Dendritic cell treated with granulocyte-macrophage colony-stimulating factor and Interleukin-4, amounts not matched to agents 40 ng/mL and 50 ng/mL, for 4 days (primary cell): ENCODE measurements at regions not wholly inside any gene's neighbourhood (a gene's known extent, or its start where the extent isn't known, plus 50 kb on each side); places are given as distances from the start of the nearest gene placed in this dataset.
"Not testable (repeated sequence)": the region's sequence is repeated elsewhere in the genome, so short reads cannot be mapped to it uniquely, and the experiment has no call there.

Source experiments
- H3K27ac Mint-ChIP-seq: one replicate; pipeline ENCODE4 v1.8.0; 2022; ENCODE audit warnings: mild to moderate bottlenecking, mixed read lengths
- H3K27me3 Mint-ChIP-seq: one replicate; pipeline ENCODE4 v1.8.0; 2022; ENCODE audit warnings: mild to moderate bottlenecking, mixed read lengths
- H3K36me3 Mint-ChIP-seq: one replicate; pipeline ENCODE4 v1.8.0; 2022; ENCODE audit warnings: low read depth, mixed read lengths
- H3K4me1 Mint-ChIP-seq: one replicate; pipeline ENCODE4 v1.8.0; 2022; ENCODE audit warnings: low read depth, mixed read lengths
- H3K4me3 Mint-ChIP-seq: one replicate; pipeline ENCODE4 v1.8.0; 2022; ENCODE audit warnings: mild to moderate bottlenecking, moderate library complexity, mixed read lengths
- H3K9me3 Mint-ChIP-seq: one replicate; pipeline ENCODE4 v1.8.0; 2022; ENCODE audit warnings: mixed read lengths
- intact Hi-C: fragments of 100-400 bp; cut with micrococcal nuclease; formaldehyde crosslinking; loops from one replicate; pipeline ENCODE4 v1.15.0; 2022

GRCh38 chr1:191525944-191526343 is 632.3 kb upstream of the RGS18 start:
- H3K9me3 Mint-ChIP-seq, H3K36me3 Mint-ChIP-seq, intact Hi-C loops, H3K4me3 Mint-ChIP-seq, H3K27ac Mint-ChIP-seq, H3K27me3 Mint-ChIP-seq: not testable (repeated sequence)
- H3K4me1 Mint-ChIP-seq, result peaks cover 11% of the 10 kb centered on the region

- H3K9me3 Mint-ChIP-seq, result peaks cover 5% of the 10 kb centered on the region
- H3K27me3 Mint-ChIP-seq, result no peaks in the 10 kb centered on the region
- no peak overlapping the region for H3K4me3 Mint-ChIP-seq
- no peaks in the 10 kb centered on the region for H3K36me3 Mint-ChIP-seq
- H3K4me1 Mint-ChIP-seq, result peaks cover 15% of the 10 kb centered on the region
- intact Hi-C loops, result no loop called here
- no peak overlapping the region for H3K27ac Mint-ChIP-seq
Measured at GRCh38 chr1:191528275-191528674, 630.0 kb upstream of the RGS18 start.

DNA sequence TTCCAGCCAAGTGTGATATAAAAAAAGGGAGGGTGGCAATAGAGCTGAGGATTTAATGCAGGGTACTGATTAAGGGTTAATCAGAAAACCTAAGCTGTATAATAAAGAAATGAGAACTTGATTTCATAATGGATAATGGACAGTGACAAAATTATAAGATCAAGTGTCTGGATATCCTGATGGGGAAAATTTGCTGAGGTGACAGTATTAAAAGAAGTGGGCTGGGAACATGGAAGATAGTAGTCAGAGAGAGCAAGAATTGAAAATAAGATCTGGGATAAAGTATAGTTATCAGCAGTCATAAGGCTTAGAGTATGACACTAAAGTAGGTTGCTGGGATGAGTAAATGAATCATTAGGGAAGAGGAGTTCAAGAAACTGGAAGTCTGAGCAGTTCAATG is 627.3 kb upstream of the RGS18 start:
- Mint-ChIP-seq H3K36me3 (no peaks in the 10 kb centered on the region), H3K4me1 (peaks cover 15% of the 10 kb centered on the region), H3K27ac (peak overlapping the region; percentile 0), H3K4me3 (no peak overlapping the region), H3K9me3 (no peaks in the 10 kb centered on the region), H3K27me3 (no peaks in the 10 kb centered on the region)
- intact Hi-C loops, result no loop called here

GRCh38 chr1:191533254-191533653 is 625.0 kb upstream of the RGS18 start:
- Mint-ChIP-seq H3K27ac (no peak overlapping the region), H3K9me3 (peaks cover 10% of the 10 kb centered on the region)
- intact Hi-C loops, result no loop called here

GRCh38 chr1:191536791-191537429 is 621.4 kb upstream of the RGS18 start:
- Mint-ChIP-seq H3K27ac (no peak overlapping the region), H3K9me3 (peaks cover 10% of the 10 kb centered on the region), H3K36me3 (no peaks in the 10 kb centered on the region), H3K4me3 (no peak overlapping the region), H3K27me3 (no peaks in the 10 kb centered on the region), H3K4me1 (no peaks in the 10 kb centered on the region)
- intact Hi-C loops, result no loop called here

More at GRCh38 chr1:191533254-191533653, 625.0 kb upstream of the RGS18 start:
- H3K4me3 Mint-ChIP-seq, result no peak overlapping the region
- peaks cover 15% of the 10 kb centered on the region for H3K4me1 Mint-ChIP-seq
- no peaks in the 10 kb centered on the region for H3K27me3 Mint-ChIP-seq
- H3K36me3 Mint-ChIP-seq, result no peaks in the 10 kb centered on the region

DNA sequence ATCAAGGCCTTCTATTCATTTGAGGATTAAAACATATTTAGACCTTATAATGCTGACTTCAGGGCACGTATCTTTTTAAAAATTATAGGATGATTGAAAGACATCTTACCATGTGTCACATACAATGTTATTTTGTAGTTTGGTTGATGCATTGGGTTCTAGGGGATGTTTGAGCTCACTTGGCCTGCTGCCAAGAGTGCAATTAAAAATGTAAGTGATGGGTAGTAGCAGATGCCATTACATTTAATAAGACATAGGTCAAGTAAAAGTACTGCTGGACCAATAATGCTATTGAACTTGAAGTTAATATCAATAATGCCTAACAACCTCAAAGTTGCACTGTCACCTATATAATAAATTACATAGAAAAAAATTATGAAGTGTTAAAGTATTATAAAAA is 616.5 kb upstream of the RGS18 start:
- H3K4me3 Mint-ChIP-seq, result no peak overlapping the region
- peaks cover 17% of the 10 kb centered on the region for H3K9me3 Mint-ChIP-seq
- intact Hi-C loops, result no loop called here
- no peak overlapping the region for H3K27ac Mint-ChIP-seq
- no peaks in the 10 kb centered on the region for H3K4me1 Mint-ChIP-seq
- H3K27me3 Mint-ChIP-seq, result no peaks in the 10 kb centered on the region
- H3K36me3 Mint-ChIP-seq, result no peaks in the 10 kb centered on the region

GRCh38 chr1:191542444-191542843 is 615.8 kb upstream of the RGS18 start:
- intact Hi-C loops, result no loop called here
- peaks cover 10% of the 10 kb centered on the region for H3K9me3 Mint-ChIP-seq
- H3K27ac Mint-ChIP-seq, result no peak overlapping the region
- no peak overlapping the region for H3K4me3 Mint-ChIP-seq
- no peaks in the 10 kb centered on the region for H3K27me3 Mint-ChIP-seq
- no peaks in the 10 kb centered on the region for H3K4me1 Mint-ChIP-seq
- H3K36me3 Mint-ChIP-seq, result no peaks in the 10 kb centered on the region

GRCh38 chr1:191546803-191547202 is 611.5 kb upstream of the RGS18 start:
- intact Hi-C loops, result no loop called here
- Mint-ChIP-seq H3K4me3 (no peak overlapping the region), H3K4me1 (no peaks in the 10 kb centered on the region), H3K9me3 (peaks cover 17% of the 10 kb centered on the region), H3K27me3 (no peaks in the 10 kb centered on the region), H3K27ac (no peak overlapping the region), H3K36me3 (no peaks in the 10 kb centered on the region)

GRCh38 chr1:191551019-191551418 is 607.2 kb upstream of the RGS18 start:
- Mint-ChIP-seq H3K36me3 (no peaks in the 10 kb centered on the region), H3K4me1 (no peaks in the 10 kb centered on the region), H3K4me3 (no peak overlapping the region), H3K9me3 (peaks cover 7% of the 10 kb centered on the region), H3K27ac (no peak overlapping the region), H3K27me3 (no peaks in the 10 kb centered on the region)
- intact Hi-C loops, result no loop called here

DNA sequence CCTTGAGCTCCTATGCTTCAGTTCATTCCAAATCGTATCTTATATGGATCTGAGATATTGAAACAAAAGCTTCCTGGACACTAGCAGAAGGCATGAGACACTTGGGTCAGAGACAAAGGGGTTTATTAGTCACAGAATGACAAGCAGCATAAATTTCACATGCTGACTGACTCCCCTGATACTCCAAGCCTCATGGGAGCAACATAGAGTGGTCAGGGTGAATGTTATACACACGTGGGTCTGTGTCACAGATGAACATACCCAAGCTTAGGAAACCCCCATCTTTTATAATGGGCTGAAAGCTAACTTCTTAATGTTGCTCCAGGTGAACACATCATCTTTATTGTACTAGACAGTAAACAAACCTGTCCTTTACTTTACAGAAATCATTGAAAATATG is 599.9 kb upstream of the RGS18 start:
- Mint-ChIP-seq H3K27me3 (no peaks in the 10 kb centered on the region), H3K4me3 (no peak overlapping the region), H3K36me3 (no peaks in the 10 kb centered on the region), H3K27ac (no peak overlapping the region), H3K9me3 (no peaks in the 10 kb centered on the region), H3K4me1 (no peaks in the 10 kb centered on the region)
- intact Hi-C loops, result no loop called here

- intact Hi-C loops, result no loop called here
- Mint-ChIP-seq H3K4me1 (no peaks in the 10 kb centered on the region), H3K4me3 (no peak overlapping the region), H3K36me3 (no peaks in the 10 kb centered on the region), H3K27ac (no peak overlapping the region), H3K9me3 (no peaks in the 10 kb centered on the region), H3K27me3 (no peaks in the 10 kb centered on the region)
Measured at GRCh38 chr1:191561276-191561675, 597.0 kb upstream of the RGS18 start.

DNA sequence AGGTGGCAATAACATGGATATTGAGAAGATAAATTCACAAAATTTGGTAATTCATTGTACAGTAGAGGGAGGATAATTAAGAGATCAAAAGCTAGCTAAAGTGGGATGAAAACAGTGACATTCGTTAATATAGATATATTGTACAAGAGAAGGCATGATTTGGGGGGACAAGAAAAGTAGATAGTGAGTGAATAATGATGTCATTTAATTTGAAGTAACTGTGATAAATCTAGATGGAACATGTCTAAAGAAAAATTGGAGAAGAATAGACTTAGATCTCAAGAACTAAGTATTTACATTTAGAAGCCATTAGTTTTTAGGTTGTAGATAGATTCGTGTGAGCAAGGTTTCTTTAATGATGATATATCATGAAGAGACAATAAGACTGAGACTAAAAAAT is 594.0 kb upstream of the RGS18 start:
- Mint-ChIP-seq H3K4me1 (no peaks in the 10 kb centered on the region), H3K27ac (no peak overlapping the region), H3K9me3 (no peaks in the 10 kb centered on the region), H3K4me3 (no peak overlapping the region), H3K27me3 (no peaks in the 10 kb centered on the region), H3K36me3 (no peaks in the 10 kb centered on the region)
- intact Hi-C loops, result no loop called here

DNA sequence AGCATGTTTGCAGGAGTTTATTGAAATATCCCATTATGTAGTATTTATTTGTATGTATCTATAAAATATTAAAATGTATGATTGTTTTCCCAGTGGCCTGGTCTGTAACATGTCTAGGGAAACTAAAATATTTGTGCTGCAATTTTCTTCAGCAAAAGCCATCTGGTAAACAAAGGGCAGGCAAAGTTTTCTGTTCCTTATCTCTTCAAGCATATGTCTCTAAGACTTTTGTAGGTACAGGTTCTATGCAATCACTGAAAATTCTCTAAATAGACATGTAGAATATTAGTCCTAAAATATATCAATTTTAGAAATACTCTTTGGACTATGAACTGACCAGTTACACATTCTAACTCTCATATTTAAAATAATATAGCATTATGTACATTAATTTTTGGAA is 585.8 kb upstream of the RGS18 start:
- H3K4me3 Mint-ChIP-seq, result no peak overlapping the region
- H3K4me1 Mint-ChIP-seq, result no peaks in the 10 kb centered on the region
- no peak overlapping the region for H3K27ac Mint-ChIP-seq
- intact Hi-C loops, result no loop called here
- no peaks in the 10 kb centered on the region for H3K36me3 Mint-ChIP-seq
- no peaks in the 10 kb centered on the region for H3K9me3 Mint-ChIP-seq
- no peaks in the 10 kb centered on the region for H3K27me3 Mint-ChIP-seq

DNA sequence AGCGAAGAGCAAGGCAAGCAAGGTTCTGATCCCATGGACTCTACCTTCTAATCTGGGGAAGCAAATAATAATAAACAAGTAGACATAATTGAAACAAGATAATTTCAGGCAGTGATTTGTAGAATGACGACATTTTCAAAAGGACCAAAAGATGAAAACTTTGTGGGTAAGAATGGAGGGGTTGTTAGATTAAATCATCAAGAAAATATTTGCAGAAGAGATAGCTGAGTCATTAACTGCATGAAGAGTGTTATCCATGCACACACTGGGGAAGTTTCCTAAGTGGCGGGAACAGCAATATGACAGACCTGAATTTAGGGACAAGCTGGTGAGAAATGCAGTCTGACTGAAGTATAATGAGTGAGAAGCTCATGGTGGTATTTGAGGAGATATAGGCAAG is 583.1 kb upstream of the RGS18 start:
- Mint-ChIP-seq H3K27me3 (no peaks in the 10 kb centered on the region), H3K27ac (no peak overlapping the region), H3K4me1 (no peaks in the 10 kb centered on the region), H3K36me3 (no peaks in the 10 kb centered on the region), H3K9me3 (no peaks in the 10 kb centered on the region), H3K4me3 (no peak overlapping the region)
- intact Hi-C loops, result no loop called here

GRCh38 chr1:191575746-191576145 is 582.5 kb upstream of the RGS18 start:
- H3K27me3 Mint-ChIP-seq, result no peaks in the 10 kb centered on the region
- no peaks in the 10 kb centered on the region for H3K36me3 Mint-ChIP-seq
- intact Hi-C loops, result no loop called here
- H3K4me3 Mint-ChIP-seq, result no peak overlapping the region
- no peaks in the 10 kb centered on the region for H3K4me1 Mint-ChIP-seq
- no peaks in the 10 kb centered on the region for H3K9me3 Mint-ChIP-seq
- H3K27ac Mint-ChIP-seq, result no peak overlapping the region
